Type B pancreatic cell (in vitro differentiated cells): ENCODE measurements at regions not wholly inside any gene's neighbourhood (a gene's known extent, or its start where the extent isn't known, plus 50 kb on each side); places are given as distances from the start of the nearest gene placed in this dataset.

ENCODE experiments used
- DNase-seq: peaks from one replicate; pipeline ENCODE4 v3.0.0; 2021; ENCODE audit warnings: mixed read lengths; ENCODE audit not compliant: unreplicated experiment; ENCODE audit errors: extremely low spot score
- H3K27ac Mint-ChIP-seq: 2 replicates; pipeline ENCODE4 v1.8.0; 2021; ENCODE audit warnings: mild to moderate bottlenecking, mixed read lengths
- H3K27me3 Mint-ChIP-seq: 2 replicates; pipeline ENCODE4 v1.8.0; 2021; ENCODE audit warnings: mixed read lengths
- H3K36me3 Mint-ChIP-seq: 2 replicates; pipeline ENCODE4 v1.8.0; 2021; ENCODE audit warnings: mixed read lengths
- H3K4me1 Mint-ChIP-seq: one replicate; pipeline ENCODE4 v1.8.0; 2021; ENCODE audit warnings: mixed read lengths; ENCODE audit not compliant: unreplicated experiment
- H3K4me3 Mint-ChIP-seq: 2 replicates; pipeline ENCODE4 v1.8.0; 2021; ENCODE audit warnings: mild to moderate bottlenecking, mixed read lengths
- H3K9me3 Mint-ChIP-seq: 2 replicates; pipeline ENCODE4 v1.8.0; 2021; ENCODE audit warnings: mixed read lengths
- CTCF ChIP-seq: fragments of 200-600 bp; sonication (generic); conservative IDR thresholded peaks from 2 replicates; pipeline ENCODE4 v1.5.0; 2021; ENCODE audit warnings: antibody characterized with exemption, mild to moderate bottlenecking

GRCh38 chr16:59500601-59501000 lies 766.5 kb upstream of the GOT2 start:
- H3K4me3 Mint-ChIP-seq, result no peak overlapping the region
- TF ChIP-seq CTCF, result no peak
- no peaks in the 10 kb centered on the region for H3K4me1 Mint-ChIP-seq
- no peaks in the 10 kb centered on the region for H3K27me3 Mint-ChIP-seq
- no peaks in the 10 kb centered on the region for H3K36me3 Mint-ChIP-seq
- no peak overlapping the region for H3K27ac Mint-ChIP-seq
- DNase-seq, result no peak
- peaks cover 1% of the 10 kb centered on the region for H3K9me3 Mint-ChIP-seq

GRCh38 chr16:59487067-59487466 lies 753.0 kb upstream of the GOT2 start:
- no peaks in the 10 kb centered on the region for H3K27me3 Mint-ChIP-seq
- H3K27ac Mint-ChIP-seq, result no peak overlapping the region
- DNase-seq, result no peak
- no peak overlapping the region for H3K4me3 Mint-ChIP-seq
- TF ChIP-seq CTCF, result no peak
- H3K4me1 Mint-ChIP-seq, result no peaks in the 10 kb centered on the region
- no peaks in the 10 kb centered on the region for H3K9me3 Mint-ChIP-seq
- H3K36me3 Mint-ChIP-seq, result no peaks in the 10 kb centered on the region

GRCh38 chr16:59484833-59485516 lies 750.9 kb upstream of the GOT2 start:
- Mint-ChIP-seq H3K27me3 (no peaks in the 10 kb centered on the region), H3K4me3 (no peak overlapping the region), H3K4me1 (no peaks in the 10 kb centered on the region), H3K27ac (no peak overlapping the region), H3K36me3 (no peaks in the 10 kb centered on the region), H3K9me3 (no peaks in the 10 kb centered on the region)
- DNase-seq, result no peak
- no peak for TF ChIP-seq CTCF

GRCh38 chr16:59478838-59479237 lies 744.7 kb upstream of the GOT2 start:
- no peaks in the 10 kb centered on the region for H3K27me3 Mint-ChIP-seq
- no peaks in the 10 kb centered on the region for H3K9me3 Mint-ChIP-seq
- no peaks in the 10 kb centered on the region for H3K36me3 Mint-ChIP-seq
- DNase-seq, result no peak
- no peak for TF ChIP-seq CTCF
- no peak overlapping the region for H3K4me3 Mint-ChIP-seq
- H3K27ac Mint-ChIP-seq, result no peak overlapping the region
- no peaks in the 10 kb centered on the region for H3K4me1 Mint-ChIP-seq

GRCh38 chr16:59470556-59470955 lies 736.4 kb upstream of the GOT2 start:
- Mint-ChIP-seq H3K36me3 (no peaks in the 10 kb centered on the region), H3K27ac (no peak overlapping the region), H3K4me1 (no peaks in the 10 kb centered on the region), H3K27me3 (no peaks in the 10 kb centered on the region), H3K9me3 (no peaks in the 10 kb centered on the region), H3K4me3 (no peak overlapping the region)
- no peak for DNase-seq
- TF ChIP-seq CTCF, result no peak

- DNase-seq, result no peak
- Mint-ChIP-seq H3K27ac (no peak overlapping the region), H3K27me3 (no peaks in the 10 kb centered on the region), H3K9me3 (no peaks in the 10 kb centered on the region), H3K36me3 (no peaks in the 10 kb centered on the region), H3K4me1 (no peaks in the 10 kb centered on the region), H3K4me3 (no peak overlapping the region)
- no peak for TF ChIP-seq CTCF
Measured at GRCh38 chr16:59469266-59469665, 735.1 kb upstream of the GOT2 start.
